ENCODE measurements at regions not wholly inside any gene's neighbourhood (a gene's known extent, or its start where the extent isn't known, plus 50 kb on each side); places are given as distances from the start of the nearest gene placed in this dataset.
"Not testable (repeated sequence)": the region's sequence is repeated elsewhere in the genome, so short reads cannot be mapped to it uniquely, and the experiment has no call there.

- peak in 3 of 8 experiments; percentile 19 to 92 (median 54) for ATAC-seq (replicated peaks in 6 of 8)
- WGBS, 10 experiments = 4 to 100% (median 78%) methylated on average over 1 to 13 of the region's 16 CpGs; no CpG with 5 or more reads in 2 of the 10 experiments
- Histone ChIP-seq H3K4me3 (no peak overlapping the region), H3K4me1 (replicated peaks in 1 of 2) (no peaks in the 10 kb centered on the region), H3K27ac (no peak overlapping the region)
- in situ Hi-C loops (cut with MboI; ENCODE audit: low pct_unique_long_range_greater_than_20kb in 2 of 9, low sequenced_read_pairs in 9 of 9, unreplicated experiment in 9 of 9) = no loop called here
Observed at GRCh38 chr14:94850309-94851211, 80.6 kb upstream of the GSC start.

DNA sequence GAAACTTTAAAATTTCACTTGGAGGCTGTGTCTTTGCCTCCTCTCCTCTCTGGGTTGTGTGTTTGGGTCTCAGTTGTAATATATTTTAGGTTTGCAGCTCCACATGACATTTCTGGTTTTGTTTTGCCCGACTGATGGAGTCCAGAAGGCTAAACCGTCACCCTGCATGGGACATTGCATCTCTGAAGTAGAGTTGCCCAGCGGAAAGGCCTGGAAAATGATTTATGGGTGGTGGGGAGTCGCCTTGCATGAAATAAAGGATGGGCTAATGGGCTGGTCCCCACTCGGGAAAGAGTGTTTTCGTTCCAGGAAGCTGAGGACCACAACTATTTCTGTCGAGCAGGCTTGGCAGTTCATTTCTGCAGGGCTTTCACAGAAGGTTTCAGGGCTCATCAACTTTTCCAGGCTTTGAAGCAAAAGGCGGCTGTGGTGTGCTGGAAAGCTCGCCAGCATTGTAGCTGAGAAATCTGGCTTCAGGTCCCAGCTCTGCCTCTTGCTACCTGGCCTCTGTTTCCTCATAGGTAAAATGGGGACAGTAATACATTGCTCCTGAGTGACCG, 74.8 kb upstream of the GSC start:
- ATAC-seq (replicated peaks in 6 of 8) = no peak
- peaks cover 3 to 8% of the 10 kb centered on the region in 2 donors for H3K4me1 ChIP-seq (replicated peaks in 1 of 2)
- H3K4me3 ChIP-seq = no peak overlapping the region
- in situ Hi-C loops (cut with MboI; ENCODE audit: low pct_unique_long_range_greater_than_20kb in 2 of 9, low sequenced_read_pairs in 9 of 9, unreplicated experiment in 9 of 9) = no loop called here
- H3K27ac ChIP-seq = no peak overlapping the region
- 18 to 87% (median 64%) methylated on average over 1 to 6 of the region's 10 CpGs; no CpG with 5 or more reads in 1 of the 10 experiments for WGBS, 10 experiments

DNA sequence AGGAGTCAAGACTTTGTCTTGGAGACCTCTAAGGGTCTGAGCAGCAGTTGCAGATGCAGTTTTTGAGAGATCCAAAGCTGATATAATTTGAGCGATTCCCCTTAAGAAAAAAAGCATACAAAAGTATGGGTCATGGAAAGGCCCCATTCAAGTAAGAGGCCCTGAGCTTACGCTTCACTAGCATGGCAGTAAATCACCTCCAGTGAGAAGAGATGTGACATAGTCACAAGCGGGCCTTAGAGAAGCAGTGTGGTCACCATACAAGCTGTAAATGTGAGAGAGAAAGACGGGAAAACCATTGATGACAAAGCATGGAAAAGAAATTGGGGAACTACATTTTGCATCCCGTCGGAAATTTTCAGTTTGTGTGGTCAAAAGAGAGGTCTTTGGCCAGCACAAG, 70.6 kb upstream of the GSC start:
- Histone ChIP-seq H3K4me3 (no peak overlapping the region), H3K27ac (no peak overlapping the region), H3K4me1 (replicated peaks in 1 of 2) (peaks cover 3 to 8% of the 10 kb centered on the region in 2 donors)
- peak in 5 of 8 experiments; percentile 56 to 98 (median 85) for ATAC-seq (replicated peaks in 6 of 8)
- 17 to 100% (median 72%) methylated on average over 1 to 6 of the region's 6 CpGs; no CpG with 5 or more reads in 1 of the 10 experiments for WGBS, 10 experiments
- in situ Hi-C loops (cut with MboI; ENCODE audit: low pct_unique_long_range_greater_than_20kb in 2 of 9, low sequenced_read_pairs in 9 of 9, unreplicated experiment in 9 of 9) = no loop called here

DNA sequence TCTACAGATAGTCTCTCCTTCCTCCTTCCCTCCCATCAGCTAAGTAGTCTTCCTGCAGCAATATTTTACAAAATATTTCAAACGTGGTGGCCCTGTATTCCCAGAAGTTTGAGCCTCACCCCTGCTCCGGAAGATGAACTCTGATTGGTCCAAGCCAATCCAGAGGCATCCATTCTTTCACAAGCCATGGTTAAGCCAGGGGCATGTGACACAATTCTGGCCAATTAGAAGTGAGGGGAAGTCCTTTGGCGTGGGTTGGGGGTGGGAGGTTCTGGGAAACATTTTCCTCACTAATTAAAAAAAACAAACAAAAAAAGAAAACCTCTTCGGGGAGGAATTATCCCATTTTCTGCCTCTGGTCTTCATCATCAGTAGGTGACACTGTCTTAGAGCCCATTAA, 69.4 kb upstream of the GSC start:
- no peak for ATAC-seq (replicated peaks in 6 of 8)
- in situ Hi-C loops (cut with MboI; ENCODE audit: low pct_unique_long_range_greater_than_20kb in 2 of 9, low sequenced_read_pairs in 9 of 9, unreplicated experiment in 9 of 9) = no loop called here
- Histone ChIP-seq H3K4me3 (no peak overlapping the region), H3K27ac (no peak overlapping the region), H3K4me1 (replicated peaks in 1 of 2) (peaks cover 3 to 8% of the 10 kb centered on the region in 2 donors)
- 0 to 100% (median 44%) methylated on average over 1 to 3 of the region's 4 CpGs; no CpG with 5 or more reads in 2 of the 10 experiments for WGBS, 10 experiments

DNA sequence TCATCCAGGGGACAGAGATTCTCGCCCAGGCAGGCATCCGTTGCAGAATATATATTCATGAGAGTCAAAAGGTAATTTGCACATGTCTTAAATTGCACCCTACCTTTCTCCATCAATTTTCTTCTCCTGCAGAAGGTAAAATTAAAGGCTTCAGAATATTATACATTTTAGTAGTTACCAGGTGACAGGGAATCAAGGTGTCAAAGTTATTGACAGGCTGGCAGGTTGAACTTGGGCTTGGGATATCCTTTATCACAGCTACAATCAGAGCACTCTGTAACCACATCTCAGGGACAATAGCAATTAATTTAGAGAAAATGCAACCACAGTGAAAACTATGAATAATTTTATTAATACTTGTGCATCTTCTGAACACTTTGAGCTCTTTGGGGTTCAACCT, 66.9 kb upstream of the GSC start:
- no peak overlapping the region for H3K4me3 ChIP-seq
- ATAC-seq (replicated peaks in 6 of 8) = no peak
- peaks cover 3 to 20% of the 10 kb centered on the region in 2 donors for H3K4me1 ChIP-seq (replicated peaks in 1 of 2)
- H3K27ac ChIP-seq = no peak overlapping the region
- WGBS, 10 experiments = 0 to 40% (median 3%) methylated on average over 1 to 2 of the region's 2 CpGs; no CpG with 5 or more reads in 6 of the 10 experiments
- in situ Hi-C loops (cut with MboI; ENCODE audit: low pct_unique_long_range_greater_than_20kb in 2 of 9, low sequenced_read_pairs in 9 of 9, unreplicated experiment in 9 of 9) = no loop called here

GRCh38 chr14:94833633-94834032, 63.7 kb upstream of the GSC start:
- whole genome bisulfite sequencing, 10 experiments = 0 to 100% (median 47%) methylated on average over 1 to 2 of the region's 5 CpGs; no CpG with 5 or more reads in 6 of the 10 experiments
- in situ Hi-C loops (cut with MboI; ENCODE audit: low pct_unique_long_range_greater_than_20kb in 2 of 9, low sequenced_read_pairs in 9 of 9, unreplicated experiment in 9 of 9) = no loop called here
- peak in 5 of 8 experiments; percentile 37 to 86 (median 84) for ATAC-seq (replicated peaks in 6 of 8)
- H3K27ac ChIP-seq = peak overlapping the region in 1 of 2 donors; percentile 47
- H3K4me1 ChIP-seq (replicated peaks in 1 of 2) = peaks cover 0 to 12% of the 10 kb centered on the region in 2 donors
- no peak overlapping the region for H3K4me3 ChIP-seq

DNA sequence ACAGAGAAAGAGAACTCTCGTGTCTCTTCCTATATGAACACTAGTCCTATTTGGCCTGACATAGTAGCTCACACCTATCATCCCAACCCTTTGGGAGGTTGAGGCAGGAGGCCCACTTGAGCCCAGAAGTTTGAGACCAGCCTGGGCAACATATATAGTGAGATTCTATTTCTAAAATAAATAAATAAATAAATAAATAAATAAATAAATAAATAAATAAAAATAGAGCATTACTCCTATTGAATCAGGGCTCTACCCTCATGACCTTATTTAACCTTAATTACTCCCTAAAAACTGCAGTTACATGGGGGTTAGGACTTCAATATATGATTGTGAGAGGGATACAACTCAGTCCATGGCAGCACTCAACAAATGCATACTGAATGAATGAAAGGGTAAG, 61.2 kb upstream of the GSC start:
- no peak for ATAC-seq (replicated peaks in 6 of 8)
- in situ Hi-C loops (cut with MboI; ENCODE audit: low pct_unique_long_range_greater_than_20kb in 2 of 9, low sequenced_read_pairs in 9 of 9, unreplicated experiment in 9 of 9) = no loop called here
- H3K27ac ChIP-seq = no peak overlapping the region
- no peak overlapping the region for H3K4me3 ChIP-seq
- WGBS, 10 experiments = 14 to 67% (median 29%) methylated on average over 1 of the region's 1 CpG; no CpG with 5 or more reads in 6 of the 10 experiments
- H3K4me1 ChIP-seq (replicated peaks in 1 of 2) = peaks cover 0 to 12% of the 10 kb centered on the region in 2 donors

- Histone ChIP-seq H3K4me1 (replicated peaks in 1 of 2) (no peaks in the 10 kb centered on the region), H3K27ac (no peak overlapping the region), H3K4me3 (no peak overlapping the region)
- 2 to 96% (median 75%) methylated on average over 1 to 7 of the region's 7 CpGs; no CpG with 5 or more reads in 1 of the 10 experiments for WGBS, 10 experiments
- no peak for ATAC-seq (replicated peaks in 6 of 8)
- in situ Hi-C loops (cut with MboI; ENCODE audit: low pct_unique_long_range_greater_than_20kb in 2 of 9, low sequenced_read_pairs in 9 of 9, unreplicated experiment in 9 of 9) = no loop called here
Observed at GRCh38 chr14:94827711-94828447, 58.0 kb upstream of the GSC start.

DNA sequence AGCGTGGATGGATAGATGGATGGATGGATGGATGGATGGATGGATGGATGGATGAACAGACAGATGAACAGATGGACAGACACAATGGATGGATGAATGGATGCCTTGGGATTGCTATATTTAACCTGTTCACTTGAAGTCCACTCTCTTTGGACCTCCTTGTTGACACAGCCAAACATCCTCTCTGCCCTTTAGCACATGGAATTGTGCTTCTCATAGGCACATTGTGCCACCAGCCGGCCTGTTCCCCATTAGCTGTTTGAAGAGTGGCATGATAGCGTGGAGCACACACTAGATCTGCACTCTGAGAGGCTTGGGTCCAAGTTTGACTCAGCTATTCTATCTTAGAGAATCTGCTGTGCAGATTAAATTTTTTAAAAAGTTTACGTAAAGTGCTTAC, 56.9 kb upstream of the GSC start:
- no peak overlapping the region for H3K4me3 ChIP-seq
- no peaks in the 10 kb centered on the region for H3K4me1 ChIP-seq (replicated peaks in 1 of 2)
- no peak overlapping the region for H3K27ac ChIP-seq
- ATAC-seq (replicated peaks in 6 of 8) = no peak
- in situ Hi-C loops (cut with MboI; ENCODE audit: low pct_unique_long_range_greater_than_20kb in 2 of 9, low sequenced_read_pairs in 9 of 9, unreplicated experiment in 9 of 9) = no loop called here
- 41 to 100% (median 86%) methylated on average over 1 to 4 of the region's 4 CpGs; no CpG with 5 or more reads in 1 of the 10 experiments for WGBS, 10 experiments

DNA sequence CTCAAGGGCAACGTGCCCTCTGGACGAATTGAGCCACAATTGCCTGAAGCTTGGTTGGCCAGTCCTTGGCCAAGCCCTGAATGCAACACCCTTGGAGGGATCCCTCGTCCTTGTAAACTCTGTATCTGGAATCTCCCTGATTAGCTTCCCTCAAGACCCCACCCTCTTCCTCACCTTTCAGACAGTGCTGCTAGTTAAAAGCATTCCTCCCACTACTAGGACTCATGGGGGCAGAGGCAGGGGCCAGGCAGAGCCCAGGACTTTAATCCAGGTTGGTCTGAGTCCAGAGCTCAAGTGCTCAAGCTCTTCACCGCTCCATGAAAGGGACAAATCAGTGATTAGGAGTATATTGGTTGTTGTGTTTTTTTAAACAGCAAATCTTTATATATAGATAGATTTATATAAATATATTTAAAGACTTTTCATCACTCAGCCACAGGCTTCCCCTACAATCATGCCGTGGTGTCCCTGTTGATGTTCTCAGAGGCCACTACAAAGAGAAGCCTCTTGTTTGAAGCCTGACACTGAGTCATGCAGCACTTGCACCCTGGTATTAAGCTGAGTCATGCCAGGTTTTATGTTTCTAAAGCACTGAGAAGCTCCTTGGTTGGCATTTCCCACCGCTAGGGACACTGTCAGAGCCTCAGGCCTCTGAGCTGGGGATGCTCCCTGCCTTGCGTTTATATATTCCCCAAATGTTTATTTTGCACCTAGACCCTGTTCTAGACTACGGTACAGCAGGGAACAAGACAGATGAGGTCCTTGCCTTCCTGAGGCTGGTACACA, 53.8 kb upstream of the GSC start:
- in situ Hi-C loops (cut with MboI; ENCODE audit: low pct_unique_long_range_greater_than_20kb in 2 of 9, low sequenced_read_pairs in 9 of 9, unreplicated experiment in 9 of 9) = no loop called here
- 20 to 100% (median 65%) methylated on average over 1 to 5 of the region's 8 CpGs; no CpG with 5 or more reads in 2 of the 10 experiments for WGBS, 10 experiments
- peak in 6 of 8 experiments; percentile 34 to 70 (median 66) for ATAC-seq (replicated peaks in 6 of 8)
- Histone ChIP-seq H3K4me1 (replicated peaks in 1 of 2) (no peaks in the 10 kb centered on the region), H3K4me3 (no peak overlapping the region), H3K27ac (no peak overlapping the region)

DNA sequence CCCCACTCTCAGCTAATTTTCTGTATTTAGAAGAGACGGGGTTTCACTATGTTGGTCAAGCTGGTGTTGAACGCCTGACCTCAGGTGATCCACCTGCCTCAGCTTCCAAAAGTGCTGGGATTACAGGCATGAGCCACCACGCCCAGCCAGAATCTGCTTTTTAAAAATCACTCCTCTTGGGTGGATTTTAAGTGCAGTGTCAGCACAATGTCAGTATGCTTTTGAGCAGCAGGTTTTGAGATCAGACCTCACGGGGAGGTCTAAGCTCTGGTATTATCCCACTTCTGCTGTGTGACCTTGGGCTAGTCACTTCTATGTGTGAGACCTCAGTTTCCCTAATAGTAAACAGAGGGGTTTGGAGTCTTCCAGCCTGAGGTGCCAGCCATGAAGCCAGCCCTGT, 51.8 kb upstream of the GSC start:
- in situ Hi-C loops (cut with MboI; ENCODE audit: low pct_unique_long_range_greater_than_20kb in 2 of 9, low sequenced_read_pairs in 9 of 9, unreplicated experiment in 9 of 9) = no loop called here
- Histone ChIP-seq H3K4me3 (no peak overlapping the region), H3K27ac (no peak overlapping the region), H3K4me1 (replicated peaks in 1 of 2) (no peaks in the 10 kb centered on the region)
- ATAC-seq (replicated peaks in 6 of 8) = no peak
- WGBS, 10 experiments = 8 to 90% (median 60%) methylated on average over 1 to 4 of the region's 4 CpGs; no CpG with 5 or more reads in 3 of the 10 experiments

GRCh38 chr14:94820932-94821331, 51.0 kb upstream of the GSC start:
- H3K4me3 ChIP-seq; H3K27ac ChIP-seq; ATAC-seq (replicated peaks in 6 of 8); in situ Hi-C loops (cut with MboI; ENCODE audit: low pct_unique_long_range_greater_than_20kb in 2 of 9, low sequenced_read_pairs in 9 of 9, unreplicated experiment in 9 of 9); H3K4me1 ChIP-seq (replicated peaks in 1 of 2): not testable (repeated sequence)
- WGBS, 10 experiments = 0 to 95% (median 79%) methylated on average over 1 of the region's 1 CpG; no CpG with 5 or more reads in 1 of the 10 experiments
